DND-41 (cell line): ENCODE measurements at regions not wholly inside any gene's neighbourhood (a gene's known extent, or its start where the extent isn't known, plus 50 kb on each side); places are given as distances from the start of the nearest gene placed in this dataset.
"Not testable (repeated sequence)": the region's sequence is repeated elsewhere in the genome, so short reads cannot be mapped to it uniquely, and the experiment has no call there.

Experiments used
- ATAC-seq: fragments of 200-7000 bp; cut with Tn5 transposase; 3 replicates; pipeline ENCODE4 v1.9.1; 2021; ENCODE audit warnings: low read depth; ENCODE audit not compliant: insufficient read depth
- DNase-seq: peaks from one replicate; pipeline ENCODE4 v3.0.0-alpha.2; 2020
- H2AFZ ChIP-seq: 2 replicates; pipeline ENCODE4 v1.6.0; 2012; ENCODE audit warnings: low read depth, low read length
- H3K27ac ChIP-seq: 2 replicates; pipeline ENCODE4 v1.5.1; 2012; ENCODE audit warnings: low read length, inconsistent platforms
- H3K27me3 ChIP-seq: fragments of 200-600 bp; sonication (generic); 2 replicates; pipeline ENCODE4 v1.6.0; 2012; ENCODE audit warnings: low read length, mild to moderate bottlenecking, inconsistent platforms; ENCODE audit not compliant: insufficient read depth, poor library complexity
- H3K36me3 ChIP-seq: 2 replicates; pipeline ENCODE4 v1.5.1; 2012; ENCODE audit warnings: low read length, inconsistent platforms; ENCODE audit not compliant: insufficient read depth
- H3K4me1 ChIP-seq: 2 replicates; pipeline ENCODE4 v1.5.1; 2012; ENCODE audit warnings: mild to moderate bottlenecking, low read length; ENCODE audit not compliant: insufficient read depth
- H3K4me2 ChIP-seq: 2 replicates; pipeline ENCODE4 v1.6.0; 2012; ENCODE audit warnings: mild to moderate bottlenecking, moderate library complexity, low read length, inconsistent platforms; ENCODE audit not compliant: insufficient read depth
- H3K4me3 ChIP-seq, 2 experiments: fragments of 200-600 bp in 1 of 2; shearing (Covaris generic) in 1 of 2; 2 replicates each; pipeline ENCODE4 v1.5.1; 2012 to 2016; ENCODE audit warnings: inconsistent platforms in 2 of 2, low read length in 2 of 2, mild to moderate bottlenecking in 2 of 2, low read depth in 1 of 2, moderate library complexity in 1 of 2
- H3K79me2 ChIP-seq: 2 replicates; pipeline ENCODE4 v1.6.0; 2012; ENCODE audit warnings: low read length, inconsistent platforms; ENCODE audit not compliant: insufficient read depth
- H3K9ac ChIP-seq: 2 replicates; pipeline ENCODE4 v1.6.0; 2012; ENCODE audit warnings: low read depth, mild to moderate bottlenecking, inconsistent platforms, low read length, moderate library complexity
- H3K9me3 ChIP-seq: 2 replicates; pipeline ENCODE4 v1.5.1; 2012; ENCODE audit warnings: low read length, moderate library complexity, mild to moderate bottlenecking, inconsistent platforms; ENCODE audit not compliant: insufficient read depth, severe bottlenecking
- H4K20me1 ChIP-seq: 2 replicates; pipeline ENCODE4 v1.6.0; 2012; ENCODE audit warnings: low read length; ENCODE audit not compliant: insufficient read depth
- CTCF ChIP-seq: IDR thresholded peaks from 2 replicates; pipeline ENCODE4 v1.5.1; 2012; ENCODE audit warnings: borderline replicate concordance, low read length, moderate library complexity, mild to moderate bottlenecking; ENCODE audit not compliant: poor library complexity, severe bottlenecking; ENCODE audit errors: extremely low read depth
- EZH2 ChIP-seq: IDR thresholded peaks from 3 replicates; pipeline ENCODE4 v1.6.1; 2012; ENCODE audit warnings: borderline replicate concordance, low read depth, mild to moderate bottlenecking, moderate library complexity, low read length, inconsistent platforms; ENCODE audit not compliant: severe bottlenecking

GRCh38 chr16:7866144-7866543 lies 533.5 kb downstream of the RBFOX1 start:
- Histone ChIP-seq H3K36me3 (no peaks in the 10 kb centered on the region), H3K4me3 (no peak overlapping the region), H3K9ac (no peak overlapping the region), H3K4me1 (no peaks in the 10 kb centered on the region), H4K20me1 (no peaks in the 10 kb centered on the region), H3K27ac (no peak overlapping the region), H3K27me3 (no peaks in the 10 kb centered on the region), H2AFZ (no peak overlapping the region), H3K9me3 (no peaks in the 10 kb centered on the region), H3K79me2 (no peaks in the 10 kb centered on the region), H3K4me2 (no peak overlapping the region)
- TF ChIP-seq CTCF, result no peak
- no peak for TF ChIP-seq EZH2
- ATAC-seq, result no peak
- no peak for DNase-seq

GRCh38 chr16:7865393-7865792 lies 532.7 kb downstream of the RBFOX1 start:
- H3K4me3 ChIP-seq, H4K20me1 ChIP-seq, H3K4me2 ChIP-seq, H3K27me3 ChIP-seq, ATAC-seq, H3K36me3 ChIP-seq, H2AFZ ChIP-seq, H3K4me1 ChIP-seq, DNase-seq, H3K79me2 ChIP-seq, H3K9ac ChIP-seq, H3K27ac ChIP-seq, H3K9me3 ChIP-seq: not testable (repeated sequence)

GRCh38 chr16:7861891-7862582 lies 529.4 kb downstream of the RBFOX1 start:
- Histone ChIP-seq H3K9me3 (no peaks in the 10 kb centered on the region), H3K4me1 (no peaks in the 10 kb centered on the region), H3K4me2 (no peak overlapping the region), H3K36me3 (no peaks in the 10 kb centered on the region), H2AFZ (no peak overlapping the region), H3K4me3 (no peak overlapping the region), H3K9ac (no peak overlapping the region), H3K79me2 (no peaks in the 10 kb centered on the region), H3K27me3 (no peaks in the 10 kb centered on the region), H4K20me1 (no peaks in the 10 kb centered on the region), H3K27ac (no peak overlapping the region)
- ATAC-seq, result no peak
- TF ChIP-seq EZH2, result no peak
- TF ChIP-seq CTCF, result no peak
- DNase-seq, result no peak

- ATAC-seq (no peak), DNase-seq (no peak)
- Histone ChIP-seq H3K27ac (no peak overlapping the region), H3K36me3 (no peaks in the 10 kb centered on the region), H3K79me2 (no peaks in the 10 kb centered on the region), H3K4me2 (no peak overlapping the region), H3K9ac (no peak overlapping the region), H4K20me1 (no peaks in the 10 kb centered on the region), H3K4me1 (no peaks in the 10 kb centered on the region), H3K4me3 (no peak overlapping the region), H3K27me3 (no peaks in the 10 kb centered on the region), H2AFZ (no peak overlapping the region), H3K9me3 (no peaks in the 10 kb centered on the region)
- no peak for TF ChIP-seq EZH2
- TF ChIP-seq CTCF, result no peak
These were observed 520.6 kb downstream of the RBFOX1 start for GRCh38 chr16:7853197-7853596.
